GF-D8 (cell line): ENCODE measurements at regions not wholly inside any gene's neighbourhood (a gene's known extent, or its start where the extent isn't known, plus 50 kb on each side); places are given as distances from the start of the nearest gene placed in this dataset.
"Not testable (repeated sequence)": the region's sequence is repeated elsewhere in the genome, so short reads cannot be mapped to it uniquely, and the experiment has no call there.

Experiments used
- DNase-seq: peaks from one replicate; lab custom pipeline; 2025; lab: John Stamatoyannopoulos, UW

DNA sequence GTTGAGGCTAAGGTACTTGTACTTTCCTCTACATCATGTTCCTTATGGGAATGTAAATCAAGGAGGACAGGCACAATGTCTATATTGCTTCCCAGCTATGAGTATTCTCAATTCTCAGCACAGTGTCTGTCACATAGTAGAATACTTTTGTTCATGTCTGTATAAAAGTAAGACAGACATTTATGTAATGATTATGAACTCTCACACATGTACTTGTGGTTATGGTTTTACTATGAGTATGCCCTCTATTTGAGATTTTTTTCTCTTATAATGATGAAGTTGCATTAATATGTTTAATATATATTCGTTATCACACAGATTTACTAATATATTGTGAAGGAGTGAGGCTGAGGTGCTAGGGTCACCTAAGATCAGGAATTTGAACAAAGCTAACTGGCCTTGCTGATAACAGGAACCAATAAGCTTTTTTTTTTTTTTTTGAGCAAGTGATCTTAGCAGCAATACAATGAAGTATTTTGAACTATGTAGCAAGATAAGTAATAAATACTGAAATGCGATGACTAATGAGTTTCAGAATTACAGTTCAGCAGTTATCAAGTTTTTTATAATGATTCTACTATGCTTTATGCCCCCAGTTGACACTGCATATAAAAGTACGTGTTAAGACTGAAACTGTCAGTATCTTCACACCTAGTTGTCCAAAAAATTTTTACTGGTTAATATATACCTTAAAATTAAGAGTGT lies 623.1 kb downstream of the HTR1B start:
- no peak for DNase-seq

DNA sequence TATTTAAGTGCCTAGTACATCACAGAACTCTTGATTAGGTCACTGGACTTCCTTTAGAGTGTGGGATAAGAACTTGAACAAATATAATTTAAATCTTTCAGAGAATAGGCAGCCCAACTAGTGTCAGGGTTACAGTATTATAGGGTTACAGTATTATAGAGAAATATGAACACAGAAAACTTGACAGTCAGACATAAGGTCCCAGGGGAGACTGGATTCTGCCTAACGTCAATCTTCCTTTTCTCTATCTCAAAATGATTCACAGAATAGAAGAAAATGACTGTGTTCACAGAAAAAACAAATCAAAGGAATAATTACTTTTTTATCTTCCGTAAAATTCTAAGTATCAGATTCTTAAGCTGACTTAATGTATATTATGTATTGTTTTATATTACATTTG lies 623.8 kb downstream of the HTR1B start:
- no peak for DNase-seq

DNA sequence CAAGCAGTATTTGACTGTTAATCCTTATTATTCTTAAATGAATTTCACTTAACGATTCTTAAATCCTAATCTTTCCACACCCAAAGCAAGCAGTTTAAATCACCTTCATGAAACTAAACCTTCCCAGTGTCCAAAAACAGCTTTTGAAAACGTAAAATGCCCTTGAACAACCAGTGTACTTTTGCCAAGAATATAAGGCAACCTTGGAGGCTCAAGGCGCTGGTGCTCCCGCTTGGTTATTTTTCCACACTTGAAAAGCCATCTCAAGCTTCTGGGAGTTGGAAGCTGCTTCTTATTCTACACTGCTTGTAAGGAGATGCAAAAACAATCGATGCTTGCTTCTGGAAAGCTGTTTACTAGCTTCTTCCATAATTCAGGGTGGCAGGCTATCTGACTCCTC lies 625.7 kb downstream of the HTR1B start:
- DNase-seq, result no peak

DNA sequence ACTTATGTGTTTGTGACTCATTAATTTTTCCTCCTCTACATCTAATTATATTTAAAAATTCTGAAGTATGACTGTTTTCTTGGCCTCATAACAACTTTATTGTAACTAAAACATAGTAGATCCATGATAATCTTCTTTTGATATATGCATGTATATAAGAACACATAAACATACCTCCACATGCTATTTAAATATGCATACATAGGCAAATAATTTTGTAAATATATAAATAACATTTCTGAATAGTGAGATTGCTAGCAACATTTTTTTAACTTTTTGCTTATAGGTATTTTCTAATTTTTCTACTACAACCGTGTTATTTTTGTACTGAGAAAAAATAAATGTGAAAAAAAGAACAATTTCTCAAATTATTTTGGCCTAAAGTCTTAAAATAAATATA lies 627.6 kb downstream of the HTR1B start:
- no peak for DNase-seq

DNA sequence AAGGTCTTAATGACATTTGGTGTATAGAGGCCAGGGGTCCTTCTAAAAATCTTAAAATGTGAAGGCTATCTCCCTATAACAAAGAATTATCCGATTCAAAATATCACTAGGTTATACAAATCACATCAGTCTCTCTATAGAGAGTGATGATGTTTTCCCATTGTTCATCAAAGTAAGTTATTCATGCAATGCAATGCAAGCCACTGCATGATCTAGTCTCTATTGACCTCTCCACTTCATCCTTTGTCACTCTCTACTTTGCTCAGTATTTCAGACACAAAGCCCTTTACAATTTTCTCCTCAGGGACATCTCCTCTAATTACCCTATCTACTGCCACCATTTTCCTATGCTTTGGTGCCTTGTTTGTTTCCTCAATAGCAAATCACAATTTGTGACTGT lies 628.0 kb downstream of the HTR1B start:
- no peak for DNase-seq

DNA sequence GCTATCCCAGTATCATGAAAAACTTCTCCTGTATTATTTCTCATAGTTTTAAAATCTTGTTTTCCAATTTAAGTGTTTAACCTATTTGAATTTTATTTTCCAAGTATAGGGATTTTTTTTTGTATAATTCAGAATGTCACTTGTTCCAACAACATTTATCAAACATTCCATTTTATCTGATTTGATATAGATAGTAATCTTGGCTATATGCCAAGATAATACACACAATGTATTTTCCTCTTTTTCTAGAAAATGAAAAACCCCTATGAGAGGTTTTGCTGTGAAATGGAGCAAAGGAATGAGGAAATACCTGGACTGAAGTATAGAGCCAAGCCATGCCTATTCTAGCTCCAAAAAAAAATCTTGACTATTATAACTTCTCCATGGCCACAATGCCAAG lies 628.9 kb downstream of the HTR1B start:
- DNase-seq, result no peak

DNA sequence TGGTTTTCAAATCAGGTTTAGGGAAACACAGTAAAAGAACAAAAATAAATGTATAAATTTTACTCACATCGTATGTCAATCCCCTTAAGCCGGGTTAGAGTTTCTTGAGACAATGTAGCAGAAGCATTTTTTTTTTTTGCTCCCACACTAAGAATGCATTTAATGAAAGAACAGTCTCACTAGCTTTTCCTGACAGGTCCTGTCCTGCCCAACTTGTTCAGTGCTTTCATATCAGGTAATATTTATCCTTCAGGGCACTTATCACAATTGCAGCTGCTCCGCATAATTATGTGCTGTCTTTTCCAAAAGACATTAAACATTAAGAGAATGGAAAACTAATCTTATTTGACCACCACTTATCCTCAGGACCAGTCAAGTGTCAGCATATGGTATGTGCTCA lies 632.0 kb downstream of the HTR1B start:
- no peak for DNase-seq

DNA sequence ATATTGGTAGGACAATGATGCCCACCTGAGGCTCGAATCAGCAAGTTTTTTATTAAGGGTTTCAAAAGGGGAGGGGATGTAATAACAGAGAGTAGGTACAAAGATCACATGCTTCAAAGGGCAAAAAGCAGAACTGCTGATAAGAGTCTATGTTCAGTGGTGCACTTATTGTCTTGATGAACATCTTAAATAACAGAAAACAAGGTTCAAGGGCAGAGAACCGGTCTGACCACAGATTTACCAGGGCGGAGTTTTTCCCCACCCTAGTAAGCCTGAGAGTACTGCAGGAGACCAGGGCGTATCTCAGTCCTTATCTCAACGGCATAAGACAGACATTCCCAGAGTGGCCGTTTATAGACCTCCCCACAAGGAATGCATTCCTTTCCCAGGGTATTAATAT lies 639.7 kb downstream of the HTR1B start:
- not testable (repeated sequence) for DNase-seq

DNA sequence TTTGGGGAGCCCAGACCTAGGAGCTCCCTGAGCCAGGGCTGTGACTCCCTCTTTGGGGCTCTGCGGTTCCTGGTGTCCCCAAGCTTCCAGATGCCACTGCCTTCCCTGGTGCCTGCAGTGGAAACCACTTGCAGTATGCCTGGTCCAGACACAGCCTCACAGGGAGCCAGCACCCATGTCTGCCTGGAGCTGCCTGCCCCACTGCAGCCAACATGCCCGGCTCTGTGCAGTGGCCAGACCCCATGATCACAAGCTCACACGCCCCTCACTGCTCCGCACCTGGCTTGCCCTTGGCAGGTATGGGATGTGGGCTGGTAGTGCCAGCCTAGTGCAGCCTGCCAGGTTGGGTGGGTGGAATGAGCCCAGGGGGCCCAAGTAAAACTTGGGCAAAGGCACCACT lies 644.8 kb downstream of the HTR1B start:
- no peak for DNase-seq

DNA sequence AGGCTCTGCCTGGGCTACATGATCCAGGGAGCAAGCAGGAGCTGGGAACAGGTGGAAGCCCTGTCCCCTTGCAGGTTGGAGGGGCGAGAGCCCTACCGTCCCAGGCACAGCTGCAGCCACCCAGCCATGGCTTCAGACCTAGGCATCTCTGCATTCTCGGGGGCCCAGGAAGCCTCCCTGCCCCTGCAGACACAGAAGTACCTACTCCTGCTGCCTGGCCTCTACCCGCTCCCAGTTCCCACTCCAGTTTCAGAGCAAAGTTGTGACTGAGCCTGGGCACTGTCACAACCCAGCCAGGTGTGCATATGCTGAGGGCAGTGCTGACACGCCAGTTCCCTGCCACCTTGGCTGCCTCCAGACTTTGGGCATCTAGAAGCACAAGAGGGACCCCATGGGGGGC lies 645.9 kb downstream of the HTR1B start:
- no peak for DNase-seq

DNA sequence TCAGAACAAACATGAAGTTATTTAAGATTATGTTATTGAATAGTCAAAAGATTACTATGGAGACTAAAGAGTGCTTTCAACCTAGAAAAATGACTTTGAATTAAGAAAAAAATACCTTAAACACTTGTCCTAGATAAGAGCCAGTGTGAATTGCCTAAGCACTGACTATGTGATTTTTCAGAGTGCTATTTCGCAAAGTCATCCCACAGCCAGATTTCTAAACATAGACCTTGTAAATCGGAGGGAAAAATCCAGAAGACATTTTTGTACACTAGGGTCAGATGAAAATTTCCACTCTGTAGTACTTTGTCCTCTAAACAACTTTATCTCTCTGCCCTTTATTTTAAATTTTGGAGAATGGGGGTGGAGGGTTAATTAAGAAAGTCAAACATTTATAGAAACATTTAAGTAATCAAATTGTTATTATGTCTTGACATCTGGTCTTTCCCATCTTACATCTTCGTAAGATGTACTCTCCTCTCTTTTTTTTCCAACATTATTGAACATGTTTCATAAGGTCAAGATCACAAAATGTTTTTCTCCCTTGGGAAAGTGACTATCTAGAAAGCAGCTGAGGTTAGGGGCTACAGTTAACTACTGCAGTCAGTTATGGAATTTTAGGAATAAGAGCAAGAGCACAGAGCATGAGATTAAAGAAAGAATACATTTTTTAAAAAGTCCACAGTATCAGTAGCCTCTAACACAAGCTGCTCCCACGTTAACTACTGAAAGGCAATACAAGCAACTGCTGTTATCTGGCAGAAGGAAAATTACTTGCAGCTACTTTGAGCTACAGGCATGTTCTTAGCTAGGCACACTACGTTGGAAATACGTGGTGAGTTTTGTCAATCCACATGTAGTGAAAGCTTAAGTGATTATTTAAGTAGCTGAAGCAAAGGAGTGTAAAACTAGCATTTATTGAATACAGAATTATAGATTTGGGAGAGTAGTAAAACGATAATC lies 648.5 kb downstream of the HTR1B start:
- DNase-seq, result no peak

DNA sequence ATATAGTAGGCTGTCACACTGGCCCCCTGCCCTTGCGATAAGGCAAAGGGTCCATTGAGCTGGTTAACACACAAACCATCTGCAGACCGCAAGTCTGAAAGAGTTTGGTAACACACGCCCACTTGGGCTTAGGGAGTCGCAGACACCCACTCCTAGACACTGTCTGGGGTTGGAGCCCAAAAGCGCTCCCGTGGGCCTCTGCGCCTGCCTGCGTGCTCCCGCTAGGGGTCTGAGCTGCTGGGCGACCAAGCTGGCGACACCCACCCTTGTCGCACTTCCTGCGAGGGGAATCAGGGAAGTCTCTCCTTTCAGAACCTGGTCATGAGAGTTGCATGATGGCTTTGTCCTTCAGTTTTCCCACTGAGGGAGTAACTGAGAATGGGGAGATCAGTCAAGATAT lies 653.0 kb downstream of the HTR1B start:
- DNase-seq, result no peak

DNA sequence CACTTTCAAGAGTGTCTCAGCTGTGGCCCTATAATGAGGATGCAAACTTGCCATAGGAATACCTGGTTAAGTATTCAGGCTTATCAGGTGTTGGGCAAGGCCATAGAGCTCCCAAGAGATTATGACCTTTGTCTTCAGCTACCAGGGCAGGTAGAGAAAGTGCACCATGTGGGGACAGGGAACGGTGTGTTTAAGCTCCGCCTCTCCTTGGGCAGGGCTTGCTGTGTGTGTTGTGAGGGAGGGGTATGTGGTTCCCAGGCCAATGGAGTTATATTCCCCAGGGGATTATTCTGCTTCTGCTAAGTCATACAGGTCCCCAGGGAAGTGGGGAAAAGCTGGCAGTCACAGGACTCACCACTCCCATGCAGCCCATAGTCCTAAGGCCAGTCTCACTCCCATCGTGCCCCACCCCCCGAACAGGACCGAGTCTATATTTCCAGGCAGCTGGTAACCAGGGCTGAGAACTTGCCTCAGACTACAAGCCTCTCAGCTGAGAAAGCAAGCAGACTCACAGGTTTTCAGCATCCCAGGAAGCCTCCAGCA lies 660.2 kb downstream of the HTR1B start:
- no peak for DNase-seq

DNA sequence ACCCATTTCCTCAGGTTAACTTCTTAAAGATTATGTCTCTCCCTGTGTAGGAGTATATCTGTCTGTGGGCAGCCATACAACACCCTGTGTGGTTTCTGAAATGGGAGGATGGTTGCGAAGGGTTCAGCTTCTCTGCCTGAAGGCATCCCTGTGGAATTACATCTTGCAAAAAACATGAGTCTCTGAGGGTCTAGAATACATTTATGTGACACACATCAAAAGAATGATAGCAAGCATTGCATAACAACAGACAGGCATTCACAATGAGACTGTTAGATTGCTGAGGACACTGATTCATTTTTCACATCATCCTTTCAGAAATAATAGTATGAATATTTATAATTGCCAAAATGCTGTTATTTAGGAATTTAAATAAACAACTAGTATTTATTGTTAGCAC lies 670.9 kb downstream of the HTR1B start:
- no peak for DNase-seq

DNA sequence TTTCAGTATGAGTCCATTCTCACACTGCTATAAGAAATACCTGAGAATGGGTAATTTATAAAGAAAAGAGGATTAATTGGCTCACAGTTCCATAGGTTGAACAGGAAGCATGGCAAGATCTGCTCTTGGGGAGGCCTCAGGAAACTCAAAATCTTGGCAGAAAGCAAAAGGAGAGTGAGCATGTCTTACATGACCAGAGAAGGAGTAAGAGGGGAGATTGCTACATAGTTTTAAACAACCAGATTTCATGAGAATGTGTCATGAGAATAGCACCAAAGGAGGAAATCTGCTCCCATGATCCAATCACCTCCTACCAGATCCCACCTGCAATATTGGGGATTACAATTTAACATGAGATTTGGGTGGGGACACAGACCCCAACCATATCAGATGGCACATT lies 672.4 kb downstream of the HTR1B start:
- DNase-seq, result no peak

DNA sequence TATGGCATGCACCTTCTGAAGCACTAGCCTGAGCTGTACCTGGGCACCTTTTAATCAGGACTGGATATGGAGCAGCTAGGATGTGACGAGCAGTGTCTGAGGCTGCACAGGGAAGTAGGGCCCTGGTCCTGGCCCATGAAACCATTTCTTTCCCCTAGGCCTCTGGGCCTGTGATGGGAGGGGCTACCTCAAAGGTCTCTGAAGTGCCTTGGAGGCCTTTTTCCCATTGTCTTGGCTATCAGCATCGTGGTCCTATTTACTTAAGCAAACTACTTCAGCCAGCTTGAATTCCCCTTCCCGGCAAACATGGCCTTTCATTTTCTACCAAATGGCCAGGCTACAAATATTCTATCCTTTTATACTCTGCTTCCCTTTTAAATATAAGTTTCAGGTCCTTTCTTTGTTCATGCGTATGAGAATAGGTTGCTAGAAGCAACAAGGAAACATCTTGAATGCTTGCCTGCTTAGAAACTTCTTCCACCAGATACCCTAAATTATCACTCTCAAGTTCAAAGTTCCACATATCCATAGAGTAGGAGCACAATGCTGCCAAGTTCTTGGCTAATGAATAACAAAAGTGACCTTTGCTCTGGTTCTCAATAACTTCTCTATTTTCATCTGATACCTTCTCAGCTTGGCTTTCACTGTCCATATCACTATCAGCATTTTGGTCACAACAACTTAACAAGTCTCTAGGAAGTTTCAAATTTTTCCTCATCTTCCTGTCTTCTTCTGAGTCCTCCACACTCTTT lies 673.1 kb downstream of the HTR1B start:
- no peak for DNase-seq

DNA sequence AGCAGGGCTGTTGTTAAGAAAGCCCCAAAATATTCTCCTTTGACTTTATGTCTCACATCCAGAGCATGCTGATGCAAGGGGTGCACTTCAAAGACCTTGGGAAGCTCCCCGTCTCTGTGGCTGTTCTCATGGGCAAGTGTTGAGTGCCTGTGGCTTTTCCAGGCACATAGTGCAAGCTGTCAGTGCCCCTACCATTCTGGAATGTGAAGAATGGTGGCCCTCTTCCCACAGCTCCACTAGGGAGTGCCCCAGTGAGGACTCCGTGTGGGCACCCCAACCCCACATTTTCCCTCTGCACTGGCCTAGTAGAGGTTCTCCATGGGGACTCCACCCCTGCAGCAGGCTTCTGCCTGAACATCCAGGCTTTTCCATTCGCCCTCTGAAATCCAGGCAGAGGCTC lies 673.7 kb downstream of the HTR1B start:
- no peak for DNase-seq

DNA sequence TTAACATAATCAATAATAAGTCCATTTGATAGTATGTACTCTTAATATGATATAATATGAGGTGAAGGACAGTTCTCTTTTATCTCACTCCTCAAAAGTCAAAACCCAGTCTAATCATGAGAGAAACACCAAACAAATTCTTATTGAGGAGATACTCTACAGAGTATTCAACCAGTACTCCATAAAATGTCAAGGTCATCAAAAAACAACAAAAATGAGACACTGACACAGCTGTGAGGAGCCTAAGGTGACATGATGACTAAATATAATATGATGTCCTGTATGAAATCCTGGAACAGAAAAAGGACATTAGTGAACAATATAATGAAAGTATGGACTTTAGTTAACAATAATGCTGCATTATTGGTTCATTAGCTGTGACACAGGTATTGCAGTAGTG lies 675.1 kb downstream of the HTR1B start:
- no peak for DNase-seq

DNA sequence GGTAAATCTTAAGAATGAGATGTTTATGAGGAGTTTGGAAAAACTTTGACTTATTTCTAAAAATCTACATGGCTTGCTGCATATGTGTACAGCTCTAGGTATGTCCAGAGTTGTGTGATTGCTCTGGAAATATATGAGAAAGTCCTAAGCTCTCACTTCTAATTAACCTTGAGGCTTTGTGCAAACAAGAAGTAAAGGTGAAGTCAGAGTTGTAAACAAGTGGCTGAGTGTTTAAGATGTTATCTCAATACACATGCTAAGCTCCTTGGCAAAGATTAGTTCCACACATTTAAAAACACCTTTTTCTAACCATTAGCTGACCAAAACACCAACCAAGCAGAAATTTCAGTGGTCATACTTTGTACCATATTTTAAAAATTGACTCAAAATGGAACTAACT lies 684.2 kb downstream of the HTR1B start:
- no peak for DNase-seq

DNA sequence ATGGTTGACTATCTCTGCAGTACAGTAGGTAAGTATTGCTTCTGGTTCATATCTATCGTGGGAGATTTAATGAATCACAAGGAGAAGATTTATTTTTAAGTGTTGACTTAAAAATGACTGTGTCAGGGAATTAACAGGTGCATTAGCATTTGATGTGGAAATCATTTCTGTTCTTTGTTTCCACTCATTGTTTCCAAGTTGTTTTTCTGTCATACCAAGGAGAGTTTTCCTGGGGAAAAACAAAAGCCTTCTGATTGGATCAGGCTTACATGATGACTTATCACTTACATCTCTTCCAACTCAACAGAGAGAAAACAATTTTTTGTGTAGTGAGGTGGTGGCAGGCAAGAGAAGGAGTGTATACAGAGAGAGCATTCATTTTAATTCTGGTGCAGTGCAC lies 686.4 kb downstream of the HTR1B start:
- DNase-seq, result no peak

DNA sequence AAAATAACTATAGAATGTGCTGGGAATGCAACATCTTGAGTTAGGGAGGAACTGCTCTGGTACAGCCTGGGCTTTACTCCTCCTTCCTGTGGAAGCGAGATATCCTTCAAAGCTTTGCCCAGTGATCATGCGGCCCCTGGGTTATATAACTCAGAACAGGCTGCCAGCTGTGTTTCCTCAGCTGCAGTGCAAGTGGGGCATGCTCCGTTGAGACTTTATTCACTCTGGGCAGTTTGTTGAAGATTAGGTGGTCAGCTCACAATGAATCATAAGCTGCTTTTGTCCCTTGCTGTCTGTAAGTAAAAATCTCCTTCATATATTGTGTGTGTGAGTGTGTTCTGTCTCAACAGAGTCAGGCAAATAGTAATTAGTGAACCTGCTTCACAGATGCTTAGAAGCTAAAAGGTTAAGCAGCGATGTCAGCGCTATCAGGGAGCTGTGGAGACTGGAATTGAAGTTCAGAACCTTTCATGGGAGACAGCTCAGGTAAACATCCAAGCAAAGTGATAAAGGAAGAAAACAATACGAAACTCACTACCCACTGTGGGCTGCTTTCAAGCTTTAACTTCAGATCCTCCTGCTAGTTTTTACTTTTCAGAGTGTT lies 688.4 kb downstream of the HTR1B start:
- DNase-seq, result no peak

DNA sequence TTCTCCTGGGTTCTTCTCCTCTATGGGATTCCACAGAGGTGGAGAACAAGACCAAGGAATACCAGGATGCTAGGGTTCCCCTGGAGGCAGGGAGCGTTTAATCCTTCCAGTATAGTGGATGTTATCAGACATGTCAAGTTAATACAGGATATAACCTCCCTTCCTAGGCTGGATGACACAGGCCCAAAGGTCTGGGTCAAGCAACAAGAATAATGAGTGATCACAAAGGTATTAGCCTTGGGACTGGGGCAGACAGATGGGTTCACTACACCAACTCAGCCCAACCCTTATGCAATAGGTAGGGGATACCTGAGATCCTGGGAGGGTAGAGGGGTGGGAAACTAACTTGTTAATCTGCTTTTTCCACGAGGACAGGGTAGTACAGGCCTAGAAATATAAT lies 690.3 kb downstream of the HTR1B start:
- no peak for DNase-seq
